Medulla oblongata (tissue), 1 donor: ENCODE measurements at regions not wholly inside any gene's neighbourhood (a gene's known extent, or its start where the extent isn't known, plus 50 kb on each side); places are given as distances from the start of the nearest gene placed in this dataset.

Experiments
- DNase-seq: peaks from one replicate; pipeline ENCODE4 v3.0.0-alpha.2; 2015; ENCODE audit errors: extremely low spot score

GRCh38 chr18:54769526-54770464 is 58.5 kb upstream of the RAB27B start:
- DNase-seq: no peak

GRCh38 chr18:54772056-54772455 is 56.2 kb upstream of the RAB27B start:
- no peak for DNase-seq

GRCh38 chr18:54774423-54774822 is 53.9 kb upstream of the RAB27B start:
- DNase-seq: no peak

GRCh38 chr18:54774981-54775665 is 53.2 kb upstream of the RAB27B start:
- DNase-seq: peak; percentile 19

GRCh38 chr18:54775686-54776085 is 52.6 kb upstream of the RAB27B start:
- no peak for DNase-seq

GRCh38 chr18:54776282-54776977 is 51.8 kb upstream of the RAB27B start:
- DNase-seq: no peak

GRCh38 chr18:54777118-54777791 is 51.0 kb upstream of the RAB27B start:
- DNase-seq: no peak

GRCh38 chr18:54777989-54778388 is 50.3 kb upstream of the RAB27B start:
- no peak for DNase-seq
